Adrenal gland (tissue), 9 donors: ENCODE measurements at regions not wholly inside any gene's neighbourhood (a gene's known extent, or its start where the extent isn't known, plus 50 kb on each side); places are given as distances from the start of the nearest gene placed in this dataset.
A peak's percentile ranks its signal among the peaks of the same experiment; 100 is the strongest.

ENCODE experiments used
- DNase-seq, 7 donors: peaks; one replicate each; pipeline ENCODE4 v3.0.0-alpha.2; 2019 to 2020
- H3K27ac ChIP-seq, 5 donors: fragments of 200-600 bp; sonication (generic) in 4 of 5; 1 replicate in 3 of 5; 2 replicates in 2 of 5; pipeline versions ENCODE4 v1.5.1 to v1.8.0; 2016 to 2020; ENCODE audit warnings: mild to moderate bottlenecking in 1 of 5
- H3K27me3 ChIP-seq: fragments of 200-600 bp; 2 replicates; pipeline ENCODE4 v1.8.0; 2021
- H3K36me3 ChIP-seq, 2 donors: fragments of 200-600 bp; replicated peaks in 1 of 2; 1 replicate in 1 of 2; 2 replicates in 1 of 2; pipeline versions ENCODE4 v1.5.1 to v1.8.0; 2018 to 2022
- H3K4me1 ChIP-seq, 2 donors: fragments of 200-600 bp; replicated peaks in 1 of 2; 1 replicate in 1 of 2; 2 replicates in 1 of 2; pipeline versions ENCODE4 v1.5.1 to v1.8.0; 2018 to 2021
- H3K4me3 ChIP-seq, 4 donors: fragments of 200-600 bp; sonication (generic) in 3 of 4; one replicate each; pipeline ENCODE4 v1.5.1; 2016 to 2018
- H3K9me3 ChIP-seq, 3 donors: fragments of 200-600 bp; sonication (generic) in 1 of 3; replicated peaks in 1 of 3; 1 replicate in 2 of 3; 2 replicates in 1 of 3; pipeline versions ENCODE4 v1.5.1 to v1.8.0; 2016 to 2021
- POLR2A ChIP-seq, 2 donors: fragments of 450-650 bp; IDR thresholded peaks; one replicate each; pipeline ENCODE4 v1.6.1; 2017; ENCODE audit warnings: antibody characterized with exemption in 2 of 2, mild to moderate bottlenecking in 2 of 2, moderate library complexity in 1 of 2
- WGBS, 4 donors: extraction: QIAGEN DNeasy Blood & Tissue Kit in 2 of 4; methylation state at CpG; one replicate each; pipeline versions ENCODE4 v1.1.5 to v1.1.7; 2013 to 2017; 5-methylcytosine and 5-hydroxymethylcytosine counted together
- intact Hi-C, 2 donors: fragments of 100-400 bp; cut with DNase I; formaldehyde crosslinking; loops; one replicate each; pipeline versions ENCODE4 v1.14.1 to v1.15.0; 2022 to 2023
- TF ChIP-seq, protein P1 (sequence below), 6 experiments: fragments of 450-650 bp in 4 of 6; fragments of 200-600 bp in 2 of 6; sonication (generic) in 1 of 6; IDR thresholded peaks; 1 replicate in 5 of 6; 2 replicates in 1 of 6; pipeline versions ENCODE4 v1.5.1 to v1.8.0; 2016 to 2021; ENCODE audit warnings: antibody characterized with exemption in 6 of 6, mild to moderate bottlenecking in 2 of 6, moderate library complexity in 1 of 6
- donor health status: healthy with polysubstance abuse.
- donor health status: Bipolar disorder and iron deficiency.
- donor health status: DM: yes; HTN: yes; CAD: no.
- donor health status: DM: no; HTN: no; CAD: no.
- donor health status: DM: no; HTN: no; CAD: no.

DNA sequence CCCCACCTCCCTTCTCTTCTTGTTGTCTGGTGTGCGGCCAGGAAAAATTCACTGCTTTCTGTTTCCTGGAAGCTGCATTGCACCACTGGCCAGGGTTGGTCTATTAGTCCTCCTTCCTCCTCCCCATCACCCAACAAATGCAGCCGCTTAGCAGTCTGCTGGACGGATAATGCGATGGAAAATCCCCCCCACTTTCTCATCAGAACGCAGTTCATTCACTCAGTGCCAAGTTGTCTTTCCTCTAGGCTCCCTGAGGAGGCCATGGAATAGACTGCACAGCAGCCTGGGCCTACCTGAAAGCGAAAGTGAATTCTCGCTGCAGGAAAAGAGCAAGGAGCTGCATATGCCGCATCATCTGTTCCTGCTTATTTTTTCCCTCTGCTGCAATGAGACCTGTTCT, 513.6 kb downstream of the METTL15 start:
- DNase-seq = peak; percentile 15 to 57 (median 29)
- TF ChIP-seq, protein P1, sequence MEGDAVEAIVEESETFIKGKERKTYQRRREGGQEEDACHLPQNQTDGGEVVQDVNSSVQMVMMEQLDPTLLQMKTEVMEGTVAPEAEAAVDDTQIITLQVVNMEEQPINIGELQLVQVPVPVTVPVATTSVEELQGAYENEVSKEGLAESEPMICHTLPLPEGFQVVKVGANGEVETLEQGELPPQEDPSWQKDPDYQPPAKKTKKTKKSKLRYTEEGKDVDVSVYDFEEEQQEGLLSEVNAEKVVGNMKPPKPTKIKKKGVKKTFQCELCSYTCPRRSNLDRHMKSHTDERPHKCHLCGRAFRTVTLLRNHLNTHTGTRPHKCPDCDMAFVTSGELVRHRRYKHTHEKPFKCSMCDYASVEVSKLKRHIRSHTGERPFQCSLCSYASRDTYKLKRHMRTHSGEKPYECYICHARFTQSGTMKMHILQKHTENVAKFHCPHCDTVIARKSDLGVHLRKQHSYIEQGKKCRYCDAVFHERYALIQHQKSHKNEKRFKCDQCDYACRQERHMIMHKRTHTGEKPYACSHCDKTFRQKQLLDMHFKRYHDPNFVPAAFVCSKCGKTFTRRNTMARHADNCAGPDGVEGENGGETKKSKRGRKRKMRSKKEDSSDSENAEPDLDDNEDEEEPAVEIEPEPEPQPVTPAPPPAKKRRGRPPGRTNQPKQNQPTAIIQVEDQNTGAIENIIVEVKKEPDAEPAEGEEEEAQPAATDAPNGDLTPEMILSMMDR (IDR thresholded peaks at IDR 0.05) = no peak
- no peak for TF ChIP-seq POLR2A (IDR thresholded peaks at IDR 0.05)
- Histone ChIP-seq H3K27ac (peak overlapping the region in 1 of 5 donors; percentile 22), H3K9me3 (no peaks in the 10 kb centered on the region), H3K36me3 (no peaks in the 10 kb centered on the region), H3K4me1 (no peaks in the 10 kb centered on the region), H3K27me3 (no peaks in the 10 kb centered on the region), H3K4me3 (peak overlapping the region in 1 of 4 donors; percentile 23)
- 53 to 80% (median 57%) methylated on average over 8 of the region's 8 CpGs for WGBS, 4 donors
- intact Hi-C loops = no loop called here

DNA sequence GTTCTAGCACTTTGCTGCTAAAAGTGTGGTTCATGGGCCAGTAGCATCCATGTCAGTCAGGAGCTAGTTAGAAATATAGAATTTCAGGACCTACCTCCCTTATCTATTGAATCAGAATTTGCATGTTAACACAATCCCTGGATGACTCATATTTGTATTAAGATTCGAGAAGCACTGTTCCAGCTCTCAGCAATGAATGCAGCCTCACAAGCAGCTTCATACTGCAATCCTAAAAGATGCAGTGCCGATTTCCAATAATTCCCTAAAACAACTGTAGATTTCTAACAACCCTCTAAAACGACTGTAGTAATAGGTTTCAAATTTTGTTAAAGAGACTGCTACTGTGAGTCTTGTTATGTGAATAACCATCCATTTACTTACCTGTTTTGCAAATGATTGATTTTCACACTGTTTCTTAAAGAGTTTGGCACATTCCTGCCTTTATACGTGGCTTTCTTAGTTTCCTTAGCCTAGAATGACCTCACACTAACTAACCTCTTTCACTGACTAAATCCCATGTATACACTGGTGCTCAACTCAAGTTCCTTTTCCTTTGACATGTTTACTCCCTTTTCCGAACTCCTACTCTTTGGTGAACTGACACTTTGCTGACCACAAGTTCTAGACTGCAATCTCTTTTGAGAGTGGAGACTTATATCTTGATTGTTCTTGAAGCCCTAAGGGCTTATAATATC, 511.8 kb downstream of the METTL15 start:
- H3K27ac ChIP-seq = no peak overlapping the region
- TF ChIP-seq POLR2A (IDR thresholded peaks at IDR 0.05) = no peak
- TF ChIP-seq, protein P1 (IDR thresholded peaks at IDR 0.05) = no peak
- no peaks in the 10 kb centered on the region for H3K9me3 ChIP-seq
- no peaks in the 10 kb centered on the region for H3K27me3 ChIP-seq
- H3K4me1 ChIP-seq = peaks cover 0 to 4% of the 10 kb centered on the region in 2 donors
- no peak for DNase-seq
- H3K36me3 ChIP-seq = no peaks in the 10 kb centered on the region
- 62 to 66% (median 64%) methylated on average over 5 of the region's 5 CpGs for WGBS, 4 donors
- intact Hi-C loops = no loop called here
- no peak overlapping the region for H3K4me3 ChIP-seq

DNA sequence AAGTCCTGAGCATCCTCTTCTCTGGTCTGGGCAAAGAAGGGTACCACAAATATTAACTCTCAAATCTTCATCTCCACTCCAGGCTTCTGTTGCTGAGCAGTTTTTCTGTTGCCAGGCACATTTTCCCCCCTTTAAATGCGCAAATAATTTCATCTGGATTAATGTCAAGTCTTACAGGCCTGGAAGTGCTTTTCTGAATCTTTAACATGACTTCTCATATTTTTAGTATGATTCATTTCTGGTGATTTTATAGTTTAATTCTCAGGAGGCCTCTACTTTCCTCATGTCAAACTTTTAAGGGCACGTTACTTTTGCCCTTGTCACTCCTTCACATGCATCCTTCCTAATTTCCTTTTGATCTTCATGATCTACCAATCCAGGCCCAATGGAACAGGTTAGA, 510.2 kb downstream of the METTL15 start:
- DNase-seq = no peak
- Histone ChIP-seq H3K36me3 (no peaks in the 10 kb centered on the region), H3K9me3 (no peaks in the 10 kb centered on the region), H3K27ac (no peak overlapping the region), H3K4me3 (no peak overlapping the region), H3K4me1 (peaks cover 0 to 4% of the 10 kb centered on the region in 2 donors), H3K27me3 (no peaks in the 10 kb centered on the region)
- WGBS, 4 donors = 86 to 98% (median 91%) methylated on average over 2 of the region's 2 CpGs
- TF ChIP-seq, protein P1 (IDR thresholded peaks at IDR 0.05) = no peak
- no peak for TF ChIP-seq POLR2A (IDR thresholded peaks at IDR 0.05)
- intact Hi-C loops = no loop called here

DNA sequence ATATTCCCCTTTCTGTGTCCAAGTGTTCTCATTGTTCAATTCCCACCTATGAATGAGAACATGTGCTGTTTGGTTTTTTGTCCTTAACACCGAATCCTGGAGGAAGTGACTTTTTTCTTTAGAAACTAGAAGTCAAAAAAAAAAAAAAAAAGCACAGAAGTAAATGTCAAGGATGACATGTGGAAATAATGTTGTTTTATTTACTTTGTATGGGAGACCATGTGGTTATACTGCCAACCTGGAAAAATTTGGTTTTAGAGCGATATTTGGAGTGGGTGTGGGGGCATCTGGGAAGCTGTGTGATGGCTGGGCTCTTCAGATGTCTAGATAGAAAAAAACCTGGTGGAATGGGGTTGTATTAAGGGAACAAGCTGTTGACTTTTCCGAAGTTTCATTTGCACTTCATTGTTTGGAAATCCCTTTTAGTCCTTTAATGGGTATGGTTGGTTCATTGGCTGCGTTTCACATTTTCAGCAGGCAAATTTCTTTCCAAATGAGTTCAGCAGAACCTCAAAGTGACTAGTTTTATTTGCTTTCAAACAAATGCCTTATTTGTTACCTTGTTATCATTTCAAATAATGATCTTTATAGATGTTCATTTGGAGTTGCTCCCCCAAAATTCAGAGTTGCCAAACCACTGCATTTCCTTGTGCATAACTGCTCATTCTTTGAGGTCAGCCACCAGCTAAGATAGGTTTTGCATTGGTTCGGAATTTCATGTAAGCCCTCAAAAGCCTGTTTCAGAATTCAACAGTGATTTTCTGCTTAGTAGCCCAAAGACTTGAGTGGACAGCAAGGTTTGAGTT, 508.2 kb downstream of the METTL15 start:
- Histone ChIP-seq H3K27me3 (no peaks in the 10 kb centered on the region), H3K9me3 (no peaks in the 10 kb centered on the region), H3K36me3 (no peaks in the 10 kb centered on the region), H3K4me3 (no peak overlapping the region), H3K27ac (no peak overlapping the region), H3K4me1 (peaks cover 0 to 4% of the 10 kb centered on the region in 2 donors)
- TF ChIP-seq POLR2A (IDR thresholded peaks at IDR 0.05) = no peak
- TF ChIP-seq, protein P1 (IDR thresholded peaks at IDR 0.05) = no peak
- intact Hi-C loops = no loop called here
- DNase-seq = no peak
- 62 to 69% (median 66%) methylated on average over 5 of the region's 5 CpGs for WGBS, 4 donors
